Activated T-cell treated with anti-CD3 and anti-CD28 coated beads, Interleukin-2, amount 50 U/mL, for 4 hours (primary cell): ENCODE measurements at regions not wholly inside any gene's neighbourhood (a gene's known extent, or its start where the extent isn't known, plus 50 kb on each side); places are given as distances from the start of the nearest gene placed in this dataset.

Experiments
- ATAC-seq, 2 donors: fragments of 200-7000 bp; cut with Tn5 transposase; one replicate each; pipeline ENCODE4 v1.10.0; 2021
- DNase-seq: peaks from one replicate; pipeline ENCODE4 v3.0.0-alpha.2; 2020
- H3K27me3 Mint-ChIP-seq: one replicate; pipeline ENCODE4 v1.8.0; 2021; ENCODE audit warnings: low read depth, mixed read lengths
- H3K36me3 Mint-ChIP-seq: one replicate; pipeline ENCODE4 v1.8.0; 2022; ENCODE audit warnings: mixed read lengths; ENCODE audit not compliant: insufficient read depth
- H3K4me1 Mint-ChIP-seq: one replicate; pipeline ENCODE4 v1.8.0; 2021; ENCODE audit warnings: low read depth, mixed read lengths
- H3K4me3 Mint-ChIP-seq: one replicate; pipeline ENCODE4 v1.8.0; 2021; ENCODE audit warnings: mild to moderate bottlenecking, moderate library complexity, mixed read lengths
- H3K9me3 Mint-ChIP-seq: one replicate; pipeline ENCODE4 v1.8.0; 2021; ENCODE audit warnings: mixed read lengths

GRCh38 chr7:54810401-54810800 is 51.4 kb upstream of the SEC61G start:
- Mint-ChIP-seq H3K36me3 (no peaks in the 10 kb centered on the region), H3K9me3 (no peaks in the 10 kb centered on the region), H3K4me1 (no peaks in the 10 kb centered on the region), H3K27me3 (peaks cover 3% of the 10 kb centered on the region), H3K4me3 (no peak overlapping the region)
- ATAC-seq (no peak), DNase-seq (no peak)

GRCh38 chr7:54811041-54811845 is 52.2 kb upstream of the SEC61G start:
- Mint-ChIP-seq H3K4me1 (no peaks in the 10 kb centered on the region), H3K36me3 (no peaks in the 10 kb centered on the region), H3K27me3 (peaks cover 3% of the 10 kb centered on the region), H3K9me3 (no peaks in the 10 kb centered on the region), H3K4me3 (no peak overlapping the region)
- DNase-seq (no peak), ATAC-seq (no peak)

GRCh38 chr7:54811846-54812254 is 52.8 kb upstream of the SEC61G start:
- no peak overlapping the region for H3K4me3 Mint-ChIP-seq
- no peak for ATAC-seq
- no peaks in the 10 kb centered on the region for H3K4me1 Mint-ChIP-seq
- H3K27me3 Mint-ChIP-seq: peaks cover 3% of the 10 kb centered on the region
- no peaks in the 10 kb centered on the region for H3K36me3 Mint-ChIP-seq
- DNase-seq: no peak
- H3K9me3 Mint-ChIP-seq: no peaks in the 10 kb centered on the region

GRCh38 chr7:54812756-54813322 is 53.8 kb upstream of the SEC61G start:
- H3K4me1 Mint-ChIP-seq: no peaks in the 10 kb centered on the region
- no peak for ATAC-seq
- H3K4me3 Mint-ChIP-seq: no peak overlapping the region
- peaks cover 3% of the 10 kb centered on the region for H3K27me3 Mint-ChIP-seq
- no peak for DNase-seq
- H3K9me3 Mint-ChIP-seq: no peaks in the 10 kb centered on the region
- no peaks in the 10 kb centered on the region for H3K36me3 Mint-ChIP-seq

GRCh38 chr7:54813398-54813797 is 54.4 kb upstream of the SEC61G start:
- Mint-ChIP-seq H3K9me3 (no peaks in the 10 kb centered on the region), H3K36me3 (no peaks in the 10 kb centered on the region), H3K27me3 (peaks cover 4% of the 10 kb centered on the region), H3K4me1 (no peaks in the 10 kb centered on the region), H3K4me3 (no peak overlapping the region)
- ATAC-seq: no peak
- DNase-seq: no peak

- no peak overlapping the region for H3K4me3 Mint-ChIP-seq
- peaks cover 1% of the 10 kb centered on the region for H3K27me3 Mint-ChIP-seq
- DNase-seq: no peak
- no peaks in the 10 kb centered on the region for H3K36me3 Mint-ChIP-seq
- H3K4me1 Mint-ChIP-seq: no peaks in the 10 kb centered on the region
- H3K9me3 Mint-ChIP-seq: no peaks in the 10 kb centered on the region
- ATAC-seq: no peak
Observed at GRCh38 chr7:54814401-54814800, 55.4 kb upstream of the SEC61G start.

DNA sequence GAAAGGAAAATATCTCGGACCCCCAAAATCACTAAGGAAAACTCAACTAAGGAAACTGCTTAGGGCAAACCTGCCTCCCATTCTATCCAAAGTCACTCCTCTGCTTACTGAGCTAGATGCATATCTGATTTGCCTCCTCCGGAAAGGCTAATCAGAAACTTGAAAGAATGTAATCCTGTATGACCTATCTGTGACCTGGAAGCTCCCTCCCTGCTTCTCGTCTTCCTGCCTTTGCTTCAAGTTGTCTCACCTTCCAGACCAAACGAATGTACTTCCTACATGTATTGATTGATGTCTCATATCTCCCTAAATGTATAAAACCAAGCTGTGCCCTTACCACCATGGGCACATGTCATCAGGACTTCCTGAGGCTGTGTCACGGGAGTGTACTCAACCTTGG is 58.1 kb upstream of the SEC61G start:
- ATAC-seq: no peak
- H3K36me3 Mint-ChIP-seq: no peaks in the 10 kb centered on the region
- H3K4me1 Mint-ChIP-seq: no peaks in the 10 kb centered on the region
- H3K9me3 Mint-ChIP-seq: no peaks in the 10 kb centered on the region
- H3K4me3 Mint-ChIP-seq: no peak overlapping the region
- H3K27me3 Mint-ChIP-seq: peaks cover 11% of the 10 kb centered on the region
- DNase-seq: no peak

DNA sequence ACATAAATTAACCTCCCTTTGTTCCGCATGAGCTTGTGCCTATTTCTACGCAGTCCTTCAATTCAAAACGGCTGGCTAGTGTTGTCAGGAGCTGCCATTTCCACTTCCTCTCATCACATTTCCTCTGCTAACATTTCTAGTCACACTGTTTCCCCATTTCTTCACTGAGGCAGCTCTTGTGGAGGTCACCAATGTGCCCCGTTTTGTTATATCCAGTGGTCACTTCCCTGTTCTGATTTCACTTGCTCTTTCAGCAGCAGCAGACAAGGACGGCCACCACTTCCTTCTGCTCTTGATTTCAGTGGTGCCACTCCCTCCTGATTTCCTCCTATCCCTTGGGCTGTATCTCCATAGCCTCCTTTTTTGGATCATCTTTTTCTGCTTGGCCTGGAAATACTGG is 64.8 kb upstream of the SEC61G start:
- Mint-ChIP-seq H3K36me3 (no peaks in the 10 kb centered on the region), H3K4me3 (no peak overlapping the region), H3K4me1 (no peaks in the 10 kb centered on the region), H3K27me3 (peaks cover 27% of the 10 kb centered on the region), H3K9me3 (peaks cover 8% of the 10 kb centered on the region)
- ATAC-seq (no peak), DNase-seq (no peak)

DNA sequence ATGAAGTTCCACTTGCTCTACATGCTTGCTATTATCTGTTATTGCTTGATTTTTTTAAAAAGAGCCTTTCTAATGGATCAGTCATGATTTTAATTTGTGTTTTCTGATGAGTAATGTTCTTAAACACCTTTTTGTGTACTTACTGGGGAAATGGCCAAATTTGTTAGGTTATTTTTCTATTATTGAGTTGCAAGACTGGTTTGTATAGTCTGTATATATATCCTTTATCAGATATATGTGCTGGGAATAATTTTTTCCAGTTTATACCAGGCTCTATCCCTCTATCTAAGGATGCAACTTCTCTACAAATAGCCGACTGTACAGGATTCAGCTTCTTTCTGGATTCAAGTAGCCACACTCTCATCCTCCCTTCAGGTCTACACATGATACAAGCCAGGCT is 65.6 kb upstream of the SEC61G start:
- H3K4me3 Mint-ChIP-seq: no peak overlapping the region
- no peaks in the 10 kb centered on the region for H3K36me3 Mint-ChIP-seq
- ATAC-seq: no peak
- H3K9me3 Mint-ChIP-seq: peaks cover 13% of the 10 kb centered on the region
- DNase-seq: no peak
- no peaks in the 10 kb centered on the region for H3K4me1 Mint-ChIP-seq
- H3K27me3 Mint-ChIP-seq: peaks cover 26% of the 10 kb centered on the region

DNA sequence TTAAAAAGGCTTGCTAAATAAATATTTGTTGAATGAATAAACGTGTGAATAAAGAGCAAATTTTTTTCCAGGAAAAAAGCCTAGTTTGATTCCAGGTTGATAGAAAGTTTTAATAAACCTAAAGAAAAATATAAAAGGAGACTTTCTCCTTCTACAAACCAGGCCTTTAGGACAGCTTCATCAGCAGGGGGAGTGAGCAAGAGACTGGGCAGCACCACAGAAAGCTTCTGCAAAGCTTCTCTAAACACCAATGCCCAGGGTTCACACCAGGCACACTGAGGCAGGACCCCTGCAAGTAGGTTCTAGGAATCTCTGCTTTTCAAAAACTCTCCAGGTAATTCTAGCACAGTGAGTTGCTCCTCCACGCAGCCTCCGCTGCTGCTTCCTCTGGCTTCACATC is 66.4 kb upstream of the SEC61G start:
- ATAC-seq (no peak), DNase-seq (no peak)
- Mint-ChIP-seq H3K9me3 (peaks cover 13% of the 10 kb centered on the region), H3K36me3 (no peaks in the 10 kb centered on the region), H3K4me3 (no peak overlapping the region), H3K4me1 (no peaks in the 10 kb centered on the region), H3K27me3 (peaks cover 23% of the 10 kb centered on the region)

- peaks cover 24% of the 10 kb centered on the region for H3K27me3 Mint-ChIP-seq
- H3K36me3 Mint-ChIP-seq: no peaks in the 10 kb centered on the region
- ATAC-seq (no peak), DNase-seq (no peak)
- H3K4me1 Mint-ChIP-seq: no peaks in the 10 kb centered on the region
- peaks cover 13% of the 10 kb centered on the region for H3K9me3 Mint-ChIP-seq
- no peak overlapping the region for H3K4me3 Mint-ChIP-seq
Observed at GRCh38 chr7:54827734-54828133, 68.7 kb upstream of the SEC61G start.

DNA sequence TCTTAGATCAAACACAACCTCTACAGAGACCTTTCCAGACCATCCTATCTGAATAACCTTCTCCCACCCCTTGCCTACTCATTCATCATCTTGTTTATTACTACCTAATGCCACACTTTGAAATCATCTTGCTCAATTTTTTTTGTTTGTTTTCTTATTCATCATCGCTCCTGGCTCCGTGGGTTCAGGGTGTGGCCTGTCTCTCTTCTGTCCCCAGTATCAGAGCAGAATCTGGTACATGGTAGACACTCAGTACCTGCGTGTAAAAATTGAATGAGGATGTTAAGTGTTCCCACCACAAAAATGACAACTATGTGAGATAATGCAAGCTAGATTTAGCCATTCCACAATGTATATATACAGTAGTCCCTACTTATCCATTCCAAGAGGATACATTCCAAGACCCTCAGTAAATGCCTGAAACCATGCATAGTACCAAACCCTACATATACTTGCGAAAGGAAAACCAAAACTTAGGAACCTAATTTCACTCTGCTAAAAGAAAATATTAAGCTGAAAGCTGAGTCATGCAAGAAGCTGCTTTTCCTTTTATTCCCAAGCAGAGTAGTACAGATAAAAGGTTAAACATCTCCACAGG is 72.1 kb upstream of the SEC61G start:
- DNase-seq (no peak), ATAC-seq (no peak)
- Mint-ChIP-seq H3K4me1 (no peaks in the 10 kb centered on the region), H3K9me3 (peaks cover 13% of the 10 kb centered on the region), H3K4me3 (no peak overlapping the region), H3K27me3 (peaks cover 9% of the 10 kb centered on the region), H3K36me3 (no peaks in the 10 kb centered on the region)

GRCh38 chr7:54831644-54832095 is 72.7 kb upstream of the SEC61G start:
- no peak overlapping the region for H3K4me3 Mint-ChIP-seq
- no peaks in the 10 kb centered on the region for H3K4me1 Mint-ChIP-seq
- DNase-seq (no peak), ATAC-seq (no peak)
- no peaks in the 10 kb centered on the region for H3K36me3 Mint-ChIP-seq
- peaks cover 11% of the 10 kb centered on the region for H3K9me3 Mint-ChIP-seq
- peaks cover 6% of the 10 kb centered on the region for H3K27me3 Mint-ChIP-seq

DNA sequence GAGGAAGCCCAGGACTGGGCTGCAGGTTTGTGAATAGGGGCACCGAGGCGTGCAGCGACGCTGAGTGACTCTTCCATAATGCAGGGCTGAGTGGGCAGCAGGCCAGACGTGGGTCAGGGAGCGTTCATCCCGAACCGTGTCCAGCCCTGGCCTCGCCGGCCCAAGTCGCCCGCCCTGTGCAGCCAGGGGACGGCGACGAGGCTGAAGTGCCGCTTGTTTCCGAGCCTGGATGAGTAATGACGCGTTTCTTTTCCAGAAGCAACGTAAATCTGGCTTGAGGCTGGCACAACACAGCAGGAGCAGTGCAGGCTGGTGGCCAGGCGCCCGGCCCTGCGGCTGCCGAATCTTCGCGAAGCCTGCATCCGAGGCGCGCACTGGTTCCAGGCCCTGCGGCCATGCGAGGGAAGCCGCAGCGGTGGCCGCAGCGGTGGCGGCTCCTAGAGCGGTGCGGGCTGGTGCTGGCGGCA is 74.0 kb upstream of the SEC61G start:
- ATAC-seq: no peak
- H3K27me3 Mint-ChIP-seq: peaks cover 6% of the 10 kb centered on the region
- no peak for DNase-seq
- no peak overlapping the region for H3K4me3 Mint-ChIP-seq
- peaks cover 11% of the 10 kb centered on the region for H3K9me3 Mint-ChIP-seq
- H3K4me1 Mint-ChIP-seq: no peaks in the 10 kb centered on the region
- H3K36me3 Mint-ChIP-seq: no peaks in the 10 kb centered on the region

- ATAC-seq: no peak
- H3K4me1 Mint-ChIP-seq: no peaks in the 10 kb centered on the region
- no peaks in the 10 kb centered on the region for H3K9me3 Mint-ChIP-seq
- no peaks in the 10 kb centered on the region for H3K36me3 Mint-ChIP-seq
- H3K27me3 Mint-ChIP-seq: peaks cover 2% of the 10 kb centered on the region
- no peak for DNase-seq
- no peak overlapping the region for H3K4me3 Mint-ChIP-seq
Observed at GRCh38 chr7:54837168-54837567, 78.2 kb upstream of the SEC61G start.
